ENCODE measurements at regions not wholly inside any gene's neighbourhood (a gene's known extent, or its start where the extent isn't known, plus 50 kb on each side); places are given as distances from the start of the nearest gene placed in this dataset.

DNA sequence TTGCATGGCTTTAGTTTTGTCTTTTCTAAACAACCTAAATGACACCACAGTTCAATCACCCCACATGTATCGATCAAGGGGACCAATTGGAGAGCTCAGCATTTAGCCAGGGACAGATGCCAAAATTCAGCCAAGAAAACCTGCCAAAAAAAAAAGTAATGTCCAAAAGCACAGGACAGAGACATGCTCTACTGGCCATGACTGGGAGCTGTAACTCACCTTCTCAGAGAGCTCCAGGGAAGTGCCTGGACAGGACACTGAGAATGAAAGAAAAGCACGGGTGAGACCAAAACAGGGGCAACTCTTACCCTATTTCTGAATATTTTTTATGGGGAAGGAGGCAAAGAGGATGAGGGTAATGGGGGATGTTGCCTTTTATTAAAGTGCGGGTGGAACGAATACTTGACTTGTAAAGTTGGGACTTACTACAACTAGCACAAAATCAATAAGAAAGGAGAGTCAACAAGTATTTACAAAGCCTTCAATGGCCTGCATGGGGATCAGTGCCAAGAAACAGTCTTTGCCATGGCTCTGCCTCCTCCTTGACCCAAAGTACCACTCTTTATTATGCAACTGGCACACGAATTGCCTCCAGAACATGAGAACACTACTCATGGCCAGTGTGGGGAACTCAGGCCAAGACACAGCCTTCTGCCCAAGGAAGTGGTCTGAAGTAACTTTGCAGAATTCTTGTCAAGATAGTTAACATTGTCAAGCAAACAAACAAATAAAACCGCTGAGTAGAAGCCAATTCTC lies 72.9 kb upstream of the HK2 start:
- no peak for DNase-seq

DNA sequence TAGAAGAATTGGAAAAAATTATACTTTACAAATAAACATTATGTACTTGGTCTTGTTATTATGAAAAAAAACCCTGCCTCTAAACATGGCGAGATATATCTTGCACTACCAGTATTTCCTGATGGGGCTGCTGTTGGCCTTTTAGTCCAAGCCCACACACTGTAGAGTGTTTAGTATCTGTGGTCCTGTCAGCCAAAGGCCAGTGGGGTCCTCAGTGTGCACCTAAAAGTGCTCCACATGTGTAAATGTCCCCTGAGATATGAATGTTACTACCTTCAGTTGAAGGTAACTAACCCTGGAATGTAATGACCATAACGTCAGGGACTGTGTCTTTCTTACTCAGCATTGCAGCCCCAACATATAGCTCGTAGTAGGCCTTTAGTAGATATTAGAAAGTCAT lies 71.1 kb upstream of the HK2 start:
- DNase-seq = no peak

DNA sequence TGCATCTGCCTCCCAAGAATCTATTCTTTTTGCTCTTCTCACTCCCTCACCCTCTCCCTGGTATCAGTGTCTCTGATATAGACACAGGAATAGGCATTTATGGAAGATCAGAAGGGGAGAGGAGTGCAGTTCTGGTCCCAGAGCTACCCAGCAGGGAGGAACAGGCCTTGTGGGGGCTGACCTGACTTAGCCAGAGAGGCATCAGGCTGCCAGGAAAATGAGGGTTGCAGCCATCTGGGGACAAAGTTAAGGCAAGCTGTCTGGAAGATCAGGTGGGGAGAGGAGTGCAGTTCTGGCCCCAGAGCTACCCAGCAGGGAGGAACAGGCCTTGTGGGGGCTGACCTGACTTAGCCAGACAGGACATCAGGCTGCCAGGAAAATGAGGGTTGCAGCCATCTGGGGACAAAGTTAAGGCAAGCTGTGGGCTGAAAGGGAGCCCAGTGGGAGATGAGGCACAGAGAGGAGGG lies 69.9 kb upstream of the HK2 start:
- no peak for DNase-seq

- no peak for DNase-seq
Observed at GRCh38 chr2:74764429-74765272, 69.3 kb upstream of the HK2 start.

DNA sequence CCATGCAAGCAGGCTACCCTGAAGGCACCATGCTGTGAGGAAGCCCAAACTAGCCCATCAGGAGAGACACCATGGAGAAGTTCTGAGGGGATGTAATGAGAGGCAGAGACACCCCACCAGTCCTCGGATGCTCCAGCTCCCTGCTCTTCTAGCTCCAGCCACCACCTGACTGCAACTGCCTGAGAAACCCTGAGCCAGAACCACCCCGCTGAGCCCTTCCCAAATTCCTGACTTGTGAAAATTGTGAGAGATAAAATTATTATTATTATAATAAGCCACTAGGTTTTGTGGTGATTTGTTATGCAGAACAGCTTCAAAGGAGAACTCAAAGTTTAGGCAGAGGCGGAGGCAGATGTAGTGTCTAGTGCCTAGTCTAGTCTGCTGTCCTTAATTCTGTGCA lies 67.1 kb upstream of the HK2 start:
- no peak for DNase-seq

- no peak for DNase-seq
Observed at GRCh38 chr2:74767618-74768017, 66.3 kb upstream of the HK2 start.

DNA sequence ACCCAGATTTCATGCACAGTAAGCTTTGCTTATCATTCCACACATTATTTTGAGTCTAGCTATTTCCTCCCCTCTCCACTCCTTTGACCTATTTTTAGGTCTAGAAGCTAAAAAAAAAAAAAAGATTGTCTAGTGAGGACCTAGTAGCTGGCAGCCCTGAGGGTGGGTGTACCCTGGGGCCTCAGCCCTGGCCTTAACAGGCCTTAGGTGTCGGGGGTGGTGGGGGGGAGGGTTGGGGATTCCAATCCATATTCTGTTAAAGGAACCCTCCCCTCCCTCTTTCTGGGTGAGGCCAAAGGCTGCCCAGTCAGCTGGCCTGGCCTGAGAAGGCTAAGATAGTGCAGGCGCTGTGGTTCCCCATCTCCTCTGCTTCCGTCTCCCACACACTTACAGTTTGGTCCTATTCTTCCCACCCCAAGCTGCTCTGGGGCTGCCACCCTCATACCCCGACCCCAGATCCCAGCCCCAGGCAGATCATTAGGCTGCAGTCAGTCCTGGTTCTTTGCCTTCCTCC lies 65.5 kb upstream of the HK2 start:
- DNase-seq = peak; percentile 89

GRCh38 chr2:74772046-74772445 lies 61.9 kb upstream of the HK2 start:
- DNase-seq = peak; percentile 81

DNA sequence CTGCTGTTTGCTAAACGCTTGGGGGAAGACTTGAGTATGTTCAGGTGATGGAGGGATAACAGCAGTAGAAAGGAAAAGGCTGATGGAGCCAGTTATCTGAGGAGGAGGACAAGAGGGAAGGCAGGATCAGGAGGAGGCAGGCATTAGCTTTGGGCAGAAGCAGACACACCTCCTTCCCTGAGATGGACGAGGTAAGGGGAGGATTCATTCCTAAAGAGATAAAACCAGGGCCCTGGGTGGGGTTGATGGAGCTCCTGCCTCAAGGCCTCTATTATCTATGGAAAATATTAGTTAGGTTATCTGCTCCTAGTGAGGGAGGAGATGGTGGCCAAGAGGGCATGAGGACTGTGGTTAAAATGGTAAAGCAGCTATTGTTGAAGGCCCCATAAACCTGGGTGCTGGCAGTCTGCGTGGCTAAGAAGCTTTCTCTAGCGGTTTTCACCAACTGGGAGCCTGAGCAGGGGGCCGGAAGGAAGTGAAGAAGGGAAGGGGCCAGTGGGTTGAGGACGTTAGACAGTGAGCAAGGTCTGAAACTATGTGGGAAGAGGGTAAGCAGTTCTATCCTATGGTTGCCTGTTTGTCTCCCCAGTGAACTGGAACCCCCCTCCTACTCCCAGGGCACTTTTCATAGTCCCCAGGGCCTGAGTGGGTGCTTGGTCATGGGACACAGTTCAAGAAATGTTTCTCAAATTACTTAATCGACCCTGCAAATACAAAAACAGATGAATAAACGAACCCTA lies 56.6 kb upstream of the HK2 start:
- no peak for DNase-seq

DNA sequence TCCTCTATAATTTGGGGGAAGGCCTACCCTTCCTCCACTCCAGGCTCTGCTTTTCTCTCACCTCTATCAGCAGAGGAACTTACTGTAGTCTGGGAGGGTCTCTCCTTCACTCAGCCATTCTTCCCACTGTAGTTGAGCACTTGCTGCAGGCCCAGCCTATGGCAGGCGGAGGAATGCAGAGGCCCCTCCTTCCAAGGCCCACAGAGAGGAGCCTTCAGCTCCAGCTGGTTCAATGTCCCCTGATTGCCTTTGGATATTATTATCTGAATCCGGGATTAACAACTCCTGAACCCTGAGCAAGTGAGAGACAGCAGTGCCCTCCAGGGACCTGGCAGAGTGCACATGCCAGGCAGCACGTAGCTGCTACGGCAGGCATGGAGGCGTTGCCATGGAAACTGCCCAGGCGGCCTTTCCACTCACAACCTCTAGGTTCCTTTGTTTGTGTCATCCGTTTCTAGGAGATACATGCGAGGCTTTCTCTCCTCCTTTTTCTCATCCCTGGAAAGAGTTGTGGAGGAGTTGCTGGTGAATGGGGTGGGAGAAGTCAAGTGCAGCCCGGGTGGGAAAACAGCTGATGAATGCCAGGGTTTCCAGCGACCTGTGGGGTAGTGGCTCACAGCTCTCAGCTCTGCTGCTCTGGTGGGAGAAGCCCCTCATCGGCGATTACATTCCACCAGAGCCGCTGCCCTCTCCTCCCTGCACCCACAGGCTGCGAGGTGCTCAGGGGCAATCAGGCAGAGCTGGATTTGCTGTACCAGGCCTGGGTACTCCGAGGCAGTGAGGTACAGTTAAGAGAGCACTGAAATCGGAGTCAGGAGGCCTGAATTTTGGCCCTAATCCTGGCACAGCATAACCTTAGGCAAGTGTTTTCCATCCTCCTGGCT lies 55.3 kb upstream of the HK2 start:
- DNase-seq = peak; percentile 77

DNA sequence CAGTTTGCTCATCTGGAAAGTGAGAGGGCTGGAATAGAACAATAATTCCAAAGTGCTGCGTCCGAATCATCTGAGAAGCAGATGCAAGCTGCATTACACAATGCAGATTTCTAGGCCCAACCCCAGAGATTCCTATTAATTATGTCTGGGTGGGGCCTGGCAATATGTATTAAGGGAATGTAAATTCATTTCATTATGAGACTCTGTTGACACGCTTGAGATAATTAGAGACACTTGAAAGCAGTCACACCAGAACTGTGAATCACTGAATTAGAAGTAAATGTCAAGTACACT lies 54.7 kb upstream of the HK2 start:
- DNase-seq = no peak

- no peak for DNase-seq
Observed at GRCh38 chr2:74779587-74780135, 54.3 kb upstream of the HK2 start.

All from fibroblast of skin of back (primary cell).